Esophagus muscularis mucosa (tissue), 4 donors: ENCODE measurements at regions not wholly inside any gene's neighbourhood (a gene's known extent, or its start where the extent isn't known, plus 50 kb on each side); places are given as distances from the start of the nearest gene placed in this dataset.

ENCODE experiments used
- DNase-seq: peaks from one replicate; pipeline ENCODE4 v3.0.0-alpha.2; 2017; ENCODE audit errors: extremely low spot score
- H3K27ac ChIP-seq, 4 donors: fragments of 200-600 bp; sonication (generic); replicated peaks in 1 of 4; 1 replicate in 3 of 4; 2 replicates in 1 of 4; pipeline ENCODE4 v1.5.1; 2016 to 2019; ENCODE audit warnings: mild to moderate bottlenecking in 1 of 4
- H3K27me3 ChIP-seq, 4 donors: fragments of 200-600 bp; sonication (generic); one replicate each; pipeline versions ENCODE4 v1.5.1 to v1.6.0; 2016 to 2019
- H3K36me3 ChIP-seq, 4 donors: fragments of 200-600 bp; sonication (generic); one replicate each; pipeline ENCODE4 v1.5.1; 2016 to 2019
- H3K4me1 ChIP-seq, 4 donors: fragments of 200-600 bp; sonication (generic); one replicate each; pipeline ENCODE4 v1.5.1; 2016 to 2019
- H3K4me3 ChIP-seq, 4 donors: fragments of 200-600 bp; sonication (generic); 1 replicate in 2 of 4; 2 replicates in 2 of 4; pipeline ENCODE4 v1.5.1; 2016 to 2019; ENCODE audit warnings: mild to moderate bottlenecking in 4 of 4, moderate library complexity in 1 of 4
- H3K9me3 ChIP-seq, 4 donors: fragments of 200-600 bp; sonication (generic); 1 replicate in 3 of 4; 2 replicates in 1 of 4; pipeline ENCODE4 v1.5.1; 2016 to 2019
- EP300 ChIP-seq: sonication (generic); formaldehyde crosslinking; IDR thresholded peaks from one replicate; pipeline ENCODE4 v1.6.1; 2017; ENCODE audit warnings: antibody characterized with exemption
- POLR2A ChIP-seq: fragments of 450-650 bp; IDR thresholded peaks from one replicate; pipeline ENCODE4 v1.6.1; 2017; ENCODE audit warnings: antibody characterized with exemption, moderate library complexity, mild to moderate bottlenecking, low read depth
- POLR2AphosphoS5 ChIP-seq, 2 donors: sonication (generic); formaldehyde crosslinking; IDR thresholded peaks; one replicate each; pipeline ENCODE4 v1.6.1; 2017; ENCODE audit warnings: antibody characterized with exemption in 2 of 2
- whole genome bisulfite sequencing: methylation state at CpG from one replicate; pipeline ENCODE4 v1.1.5; 2018; 5-methylcytosine and 5-hydroxymethylcytosine counted together
- intact Hi-C: fragments of 100-400 bp; cut with DNase I; formaldehyde crosslinking; loops from one replicate; pipeline ENCODE4 v1.15.1; 2023
- TF ChIP-seq, protein P1 (sequence below), 3 experiments: fragments of 200-600 bp in 2 of 3; fragments of 450-650 bp in 1 of 3; sonication (generic) in 2 of 3; IDR thresholded peaks; one replicate each; pipeline ENCODE4 v1.5.1; 2017 to 2019; ENCODE audit warnings: antibody characterized with exemption in 3 of 3, mild to moderate bottlenecking in 2 of 3, moderate library complexity in 1 of 3

DNA sequence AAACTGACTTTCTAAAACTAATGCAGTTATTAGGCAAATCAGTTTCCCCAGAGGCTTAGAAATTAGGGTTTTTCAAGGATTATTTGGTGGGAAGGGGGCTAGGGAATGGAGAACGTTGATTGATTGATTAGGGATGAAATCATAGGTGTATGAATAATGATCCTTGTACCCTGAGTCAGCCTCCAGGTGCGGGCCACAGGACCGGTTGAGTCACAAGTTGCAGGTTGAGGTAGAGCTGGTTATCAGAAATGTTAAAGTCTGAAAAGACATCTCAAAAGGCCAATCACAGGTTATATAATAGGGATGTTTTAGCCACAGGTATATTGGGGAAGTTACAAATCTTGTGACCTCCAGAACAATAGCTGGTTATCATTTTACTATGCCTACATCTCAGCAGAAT is 341.8 kb upstream of the GULP1 start:
- H3K4me1 ChIP-seq, result no peaks in the 10 kb centered on the region
- no peak overlapping the region for H3K4me3 ChIP-seq
- H3K27ac ChIP-seq, result no peak overlapping the region
- H3K27me3 ChIP-seq, result no peaks in the 10 kb centered on the region
- 89% methylated on average over 3 of the region's 3 CpGs for WGBS
- TF ChIP-seq, protein P1, sequence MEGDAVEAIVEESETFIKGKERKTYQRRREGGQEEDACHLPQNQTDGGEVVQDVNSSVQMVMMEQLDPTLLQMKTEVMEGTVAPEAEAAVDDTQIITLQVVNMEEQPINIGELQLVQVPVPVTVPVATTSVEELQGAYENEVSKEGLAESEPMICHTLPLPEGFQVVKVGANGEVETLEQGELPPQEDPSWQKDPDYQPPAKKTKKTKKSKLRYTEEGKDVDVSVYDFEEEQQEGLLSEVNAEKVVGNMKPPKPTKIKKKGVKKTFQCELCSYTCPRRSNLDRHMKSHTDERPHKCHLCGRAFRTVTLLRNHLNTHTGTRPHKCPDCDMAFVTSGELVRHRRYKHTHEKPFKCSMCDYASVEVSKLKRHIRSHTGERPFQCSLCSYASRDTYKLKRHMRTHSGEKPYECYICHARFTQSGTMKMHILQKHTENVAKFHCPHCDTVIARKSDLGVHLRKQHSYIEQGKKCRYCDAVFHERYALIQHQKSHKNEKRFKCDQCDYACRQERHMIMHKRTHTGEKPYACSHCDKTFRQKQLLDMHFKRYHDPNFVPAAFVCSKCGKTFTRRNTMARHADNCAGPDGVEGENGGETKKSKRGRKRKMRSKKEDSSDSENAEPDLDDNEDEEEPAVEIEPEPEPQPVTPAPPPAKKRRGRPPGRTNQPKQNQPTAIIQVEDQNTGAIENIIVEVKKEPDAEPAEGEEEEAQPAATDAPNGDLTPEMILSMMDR (IDR thresholded peaks at IDR 0.05), result no peak
- no peak for TF ChIP-seq EP300
- intact Hi-C loops, result no loop called here
- no peak for DNase-seq
- H3K9me3 ChIP-seq, result peaks cover 0 to 14% (median 7%) of the 10 kb centered on the region in 4 donors
- no peaks in the 10 kb centered on the region for H3K36me3 ChIP-seq

DNA sequence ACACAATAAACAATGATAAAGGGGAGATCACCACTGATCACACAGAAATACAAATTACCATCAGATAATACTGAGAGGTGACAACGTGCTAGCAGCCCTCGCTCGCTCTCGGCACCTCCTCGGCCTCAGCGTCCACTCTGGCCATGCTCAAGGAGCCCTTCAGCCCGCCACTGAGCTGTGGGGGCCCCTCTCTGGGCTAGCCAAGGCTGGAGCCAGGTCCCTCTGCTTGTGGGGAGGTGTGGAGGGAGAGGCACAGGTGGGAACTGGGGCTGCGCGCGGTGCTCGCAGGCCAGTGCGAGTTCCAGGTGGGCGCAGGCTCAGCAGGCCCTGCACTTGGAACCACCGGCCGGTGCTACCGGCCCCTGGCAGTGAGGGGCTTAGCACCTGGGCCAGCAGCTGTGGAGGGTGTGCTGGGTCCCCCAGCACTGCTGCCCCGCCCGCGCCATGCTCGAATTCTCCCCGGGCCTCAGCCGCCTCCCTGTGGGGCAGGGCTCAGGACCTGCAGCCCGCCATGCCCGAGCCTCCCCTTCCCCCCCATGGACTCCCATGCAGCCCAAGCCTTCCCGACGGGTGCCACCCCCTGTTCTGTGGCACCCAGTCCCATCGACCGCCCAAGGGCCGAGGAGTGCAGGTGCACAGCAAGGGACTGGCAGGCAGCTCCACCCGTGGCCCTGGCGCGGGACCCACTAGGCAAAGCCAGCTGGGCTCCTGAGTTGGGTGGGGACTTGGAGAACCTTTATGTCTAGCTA is 340.0 kb upstream of the GULP1 start:
- DNase-seq, result no peak
- Histone ChIP-seq H3K27me3 (no peaks in the 10 kb centered on the region), H3K36me3 (no peaks in the 10 kb centered on the region), H3K27ac (no peak overlapping the region), H3K4me3 (no peak overlapping the region), H3K9me3 (peaks cover 0 to 14% (median 7%) of the 10 kb centered on the region in 4 donors), H3K4me1 (no peaks in the 10 kb centered on the region)
- TF ChIP-seq EP300 (no peak), POLR2AphosphoS5 (IDR thresholded peaks at IDR 0.05) (no peak), POLR2A (no peak)
- TF ChIP-seq, protein P1 (IDR thresholded peaks at IDR 0.05), result no peak
- WGBS, result 96% methylated on average over 10 of the region's 32 CpGs
- intact Hi-C loops, result no loop called here

DNA sequence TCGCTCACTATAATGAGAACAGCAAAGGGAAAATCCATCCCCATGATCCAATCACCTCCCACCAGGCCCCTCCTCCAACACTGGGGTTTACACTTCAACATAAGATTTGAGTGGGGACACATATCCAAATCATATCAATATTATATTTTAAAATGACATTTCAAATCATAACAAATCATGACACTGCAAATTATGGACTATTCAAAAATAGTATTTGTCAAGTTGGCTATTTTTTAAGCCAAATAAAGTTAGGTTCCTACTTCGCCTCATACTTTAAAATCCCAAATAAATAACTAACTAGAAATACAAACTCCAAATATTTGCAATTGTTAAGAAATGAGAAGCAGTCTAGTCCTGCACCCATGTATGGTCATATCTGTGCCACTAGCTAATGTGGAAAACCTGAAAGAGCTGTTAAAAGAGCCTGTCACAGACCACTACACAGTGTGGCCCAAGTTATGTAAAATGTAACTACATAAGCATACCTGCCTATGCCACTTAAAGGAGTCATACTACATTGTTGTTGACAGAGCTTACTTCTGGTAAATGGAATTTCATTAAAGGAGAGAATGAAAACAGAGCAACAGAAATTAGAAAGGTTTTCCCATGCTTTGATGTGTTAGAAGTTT is 334.7 kb upstream of the GULP1 start:
- no peak overlapping the region for H3K27ac ChIP-seq
- H3K36me3 ChIP-seq, result no peaks in the 10 kb centered on the region
- H3K4me3 ChIP-seq, result no peak overlapping the region
- H3K9me3 ChIP-seq, result peaks cover 0 to under 1% (median 0%) of the 10 kb centered on the region in 4 donors
- no peaks in the 10 kb centered on the region for H3K4me1 ChIP-seq
- TF ChIP-seq EP300, result no peak
- no peak for TF ChIP-seq POLR2AphosphoS5 (IDR thresholded peaks at IDR 0.05)
- TF ChIP-seq POLR2A, result no peak
- TF ChIP-seq, protein P1 (IDR thresholded peaks at IDR 0.05), result no peak
- intact Hi-C loops, result no loop called here
- no peaks in the 10 kb centered on the region for H3K27me3 ChIP-seq
- 79% methylated on average over 2 of the region's 2 CpGs for WGBS
- DNase-seq, result no peak

- intact Hi-C loops, result no loop called here
- Histone ChIP-seq H3K27me3 (no peaks in the 10 kb centered on the region), H3K4me1 (peaks cover 0 to 10% (median 7%) of the 10 kb centered on the region in 4 donors), H3K9me3 (no peaks in the 10 kb centered on the region), H3K36me3 (no peaks in the 10 kb centered on the region), H3K27ac (no peak overlapping the region), H3K4me3 (no peak overlapping the region)
- no peak for DNase-seq
- TF ChIP-seq POLR2A (no peak), EP300 (no peak), POLR2AphosphoS5 (IDR thresholded peaks at IDR 0.05) (no peak)
- TF ChIP-seq, protein P1 (IDR thresholded peaks at IDR 0.05), result no peak
Observed at GRCh38 chr2:187959821-187960220, 331.9 kb upstream of the GULP1 start.
